HG03280 (cell line): ENCODE measurements at regions not wholly inside any gene's neighbourhood (a gene's known extent, or its start where the extent isn't known, plus 50 kb on each side); places are given as distances from the start of the nearest gene placed in this dataset.

Experiments used
- ATAC-seq: cut with Tn5 transposase; IDR thresholded peaks from one replicate; pipeline ENCODE4 v1.9.1; 2021; ENCODE audit warnings: mild to moderate bottlenecking, moderate library complexity; ENCODE audit not compliant: unreplicated experiment

DNA sequence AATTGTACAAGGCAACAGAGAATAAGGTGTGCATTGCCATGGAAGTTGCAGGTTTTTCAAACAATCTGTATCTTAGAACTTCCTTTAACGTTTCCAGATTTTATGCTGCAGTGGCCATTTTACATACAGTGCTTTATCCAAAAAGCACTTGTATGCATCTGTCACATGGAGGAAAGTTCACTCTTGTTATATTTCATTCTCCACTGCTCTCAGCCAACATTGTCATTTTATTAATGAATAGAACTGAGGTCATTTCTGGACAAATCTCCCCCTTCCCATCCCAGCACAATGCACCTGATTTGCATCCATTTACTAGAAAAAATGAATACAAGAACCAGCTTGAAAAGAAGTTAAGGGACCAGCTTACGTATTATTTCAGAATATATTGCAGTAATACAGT lies 342.0 kb downstream of the USP25 start:
- no peak for ATAC-seq

DNA sequence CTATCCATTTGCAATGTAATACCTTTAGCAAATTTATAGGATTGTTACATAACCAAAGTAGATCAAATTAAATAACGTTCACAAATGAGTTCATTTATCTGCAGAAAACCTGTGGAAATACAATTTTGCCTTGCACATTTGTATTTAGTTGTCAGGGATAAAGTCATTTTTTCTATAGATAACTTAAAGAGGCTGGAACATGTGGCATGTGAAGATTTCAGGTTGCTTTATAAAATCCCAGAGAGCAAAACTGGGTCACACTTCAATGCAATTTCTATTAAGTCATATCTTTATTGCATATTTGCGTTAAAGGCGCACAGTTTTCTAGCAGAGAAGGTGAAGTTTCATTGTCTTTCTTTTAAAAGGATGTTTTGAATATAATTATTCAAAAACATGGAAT lies 342.4 kb downstream of the USP25 start:
- ATAC-seq, result no peak

DNA sequence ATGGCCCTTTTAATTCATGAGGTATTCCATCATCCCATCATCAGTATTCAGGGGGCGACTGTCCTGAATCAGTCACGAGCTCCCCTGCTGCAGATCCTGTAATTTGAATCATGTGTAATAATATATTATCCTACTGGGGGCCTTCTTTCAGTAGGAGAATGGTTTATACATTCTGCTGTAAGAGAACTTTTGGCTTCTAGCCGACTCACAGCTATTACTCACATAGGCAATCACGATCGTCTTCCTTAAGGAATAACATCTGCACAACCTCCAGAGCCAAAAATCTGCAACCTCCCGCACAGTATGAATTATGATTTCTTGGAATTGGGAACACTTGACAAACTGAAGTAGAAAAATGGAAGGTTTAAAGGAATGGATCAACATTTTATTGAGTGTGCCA lies 343.0 kb downstream of the USP25 start:
- no peak for ATAC-seq

DNA sequence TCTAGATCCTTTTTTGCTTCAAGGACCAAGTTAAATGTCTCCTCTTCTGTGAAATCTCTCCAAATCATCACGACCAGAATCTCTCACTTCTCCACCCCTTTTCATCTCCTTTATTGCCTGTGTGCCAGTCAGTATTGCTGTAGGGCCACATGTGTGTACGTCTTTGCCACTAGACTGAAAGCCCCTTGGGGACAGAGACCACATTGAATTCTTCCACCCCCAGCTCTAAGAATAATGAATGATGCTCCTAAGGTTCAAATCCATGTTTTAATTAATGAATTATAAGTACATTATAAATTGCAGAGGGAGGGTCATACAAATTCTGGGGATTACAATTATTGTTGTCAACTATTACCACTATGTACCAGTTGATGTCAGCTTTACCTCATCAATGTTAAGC lies 343.8 kb downstream of the USP25 start:
- ATAC-seq, result no peak

DNA sequence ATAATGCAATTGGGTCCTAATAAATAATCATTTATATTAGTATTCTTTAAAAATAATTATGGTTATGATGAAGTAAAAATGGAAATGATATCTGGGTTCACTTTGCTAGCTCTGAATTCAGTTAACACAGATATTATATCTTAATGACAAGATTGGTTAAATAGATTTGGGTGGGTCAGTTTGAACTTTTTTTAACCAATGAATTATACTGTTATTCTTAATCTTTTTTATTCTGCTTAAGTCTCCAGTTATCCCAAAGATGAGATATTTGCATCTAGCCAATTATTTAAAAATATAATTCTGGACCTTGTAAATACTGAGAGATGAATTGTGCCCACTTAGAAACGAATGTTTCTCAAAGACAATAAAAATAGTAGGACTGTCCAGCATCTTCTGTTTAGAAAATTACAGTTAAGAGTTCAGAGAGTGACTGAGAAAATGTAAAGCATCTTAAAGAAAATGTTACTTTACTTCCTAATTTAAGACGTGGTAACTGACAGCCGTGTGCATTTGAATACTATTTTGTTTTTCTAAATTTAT lies 345.2 kb downstream of the USP25 start:
- no peak for ATAC-seq

DNA sequence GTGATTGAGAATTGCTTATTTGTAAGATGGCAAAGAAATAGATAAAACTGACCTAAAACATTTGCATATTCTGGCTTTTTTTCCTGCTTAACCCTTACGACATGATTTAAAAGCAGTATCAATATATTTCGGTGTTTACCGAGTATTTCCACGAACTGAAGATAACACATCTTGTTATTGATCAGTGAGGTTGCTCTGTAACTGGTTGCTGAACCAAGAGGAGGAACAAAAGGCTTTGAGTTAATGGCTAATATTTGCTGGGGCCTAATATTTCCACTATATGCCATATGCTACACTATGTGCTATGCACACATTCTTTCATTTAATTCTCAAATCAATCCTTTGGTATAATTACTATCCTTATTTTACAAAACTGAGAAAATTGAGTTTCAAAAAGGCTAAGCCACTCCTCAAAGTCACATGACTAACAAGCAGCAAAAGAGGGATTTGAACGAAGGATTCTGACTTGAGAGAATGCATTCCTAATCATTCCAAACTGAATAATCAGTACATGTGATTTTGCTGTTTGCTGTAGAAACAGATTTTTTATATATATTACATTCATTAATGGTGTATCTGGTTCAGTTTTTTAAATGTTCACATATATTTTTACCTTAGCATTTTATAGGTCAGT lies 346.0 kb downstream of the USP25 start:
- no peak for ATAC-seq

DNA sequence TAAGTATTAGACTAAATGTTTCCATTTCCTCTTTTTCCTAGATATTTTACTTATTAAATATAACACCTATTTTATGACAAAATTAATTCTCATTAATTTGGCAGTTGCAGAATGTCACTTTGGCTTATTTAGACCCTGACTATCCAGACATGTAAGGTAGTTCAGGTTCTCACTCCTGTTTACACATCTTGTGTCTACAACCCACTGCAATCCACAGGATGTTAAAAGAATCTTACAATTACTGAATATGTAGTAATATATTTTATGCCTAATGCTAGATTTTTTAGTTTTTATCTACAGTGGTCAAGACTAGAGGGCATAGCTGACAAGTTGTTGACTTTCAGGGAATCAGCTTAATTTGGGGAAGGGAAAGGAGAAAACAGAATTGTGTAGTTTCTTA lies 346.7 kb downstream of the USP25 start:
- ATAC-seq, result no peak

DNA sequence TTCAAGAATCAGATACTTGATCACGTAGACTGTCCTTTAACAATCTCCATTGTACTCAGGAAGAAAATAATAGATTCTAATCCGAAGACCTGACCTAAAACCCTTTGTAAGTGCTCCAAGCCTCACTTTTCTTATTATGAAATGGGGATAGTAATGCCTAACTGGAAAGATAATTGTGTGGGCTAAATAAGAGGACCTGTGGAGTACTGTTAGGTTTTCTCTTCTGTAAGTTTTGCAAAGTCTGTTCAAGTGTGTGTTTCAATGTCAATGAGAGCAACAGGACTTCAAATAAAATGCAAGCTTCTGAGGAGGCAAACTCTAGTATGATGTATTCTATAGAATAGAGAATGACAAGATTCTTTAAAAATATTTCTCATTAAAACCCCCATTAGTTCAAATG lies 348.6 kb downstream of the USP25 start:
- no peak for ATAC-seq

DNA sequence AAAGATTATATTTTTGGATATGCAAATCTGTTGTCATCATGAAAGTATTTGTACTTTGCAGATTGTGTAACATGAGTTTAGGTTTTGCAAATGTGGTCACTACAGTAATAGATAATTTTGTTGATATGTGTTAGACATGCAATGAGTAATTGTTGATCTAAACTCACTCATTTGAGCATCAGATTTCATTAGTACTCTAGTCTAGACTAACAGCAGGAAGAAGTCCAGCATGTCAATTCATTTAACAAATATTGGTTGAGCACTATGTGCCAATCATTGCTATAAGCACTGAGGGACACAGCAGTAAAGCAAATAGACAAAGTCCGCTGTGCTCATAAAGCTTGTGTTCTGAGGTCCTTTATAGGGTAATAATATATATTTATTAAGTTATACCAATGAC lies 350.0 kb downstream of the USP25 start:
- ATAC-seq, result no peak

DNA sequence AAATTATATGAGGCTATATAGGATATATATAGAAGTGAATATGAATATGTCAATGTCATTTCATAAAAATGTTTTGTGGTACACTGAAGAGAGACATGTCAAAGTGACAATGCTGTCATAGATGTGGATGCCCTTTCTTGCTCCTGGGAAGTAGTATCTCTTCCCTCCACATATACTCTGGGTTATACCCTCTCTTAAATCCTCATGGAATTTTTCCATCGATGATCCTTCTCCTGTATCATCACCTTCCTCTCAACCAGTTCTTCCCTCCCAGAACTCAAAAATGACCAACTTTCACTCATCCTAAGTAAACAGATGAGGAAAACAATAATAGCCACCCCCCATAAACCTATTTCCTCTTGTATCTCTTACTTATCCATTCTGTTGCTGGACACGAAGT lies 351.5 kb downstream of the USP25 start:
- no peak for ATAC-seq

DNA sequence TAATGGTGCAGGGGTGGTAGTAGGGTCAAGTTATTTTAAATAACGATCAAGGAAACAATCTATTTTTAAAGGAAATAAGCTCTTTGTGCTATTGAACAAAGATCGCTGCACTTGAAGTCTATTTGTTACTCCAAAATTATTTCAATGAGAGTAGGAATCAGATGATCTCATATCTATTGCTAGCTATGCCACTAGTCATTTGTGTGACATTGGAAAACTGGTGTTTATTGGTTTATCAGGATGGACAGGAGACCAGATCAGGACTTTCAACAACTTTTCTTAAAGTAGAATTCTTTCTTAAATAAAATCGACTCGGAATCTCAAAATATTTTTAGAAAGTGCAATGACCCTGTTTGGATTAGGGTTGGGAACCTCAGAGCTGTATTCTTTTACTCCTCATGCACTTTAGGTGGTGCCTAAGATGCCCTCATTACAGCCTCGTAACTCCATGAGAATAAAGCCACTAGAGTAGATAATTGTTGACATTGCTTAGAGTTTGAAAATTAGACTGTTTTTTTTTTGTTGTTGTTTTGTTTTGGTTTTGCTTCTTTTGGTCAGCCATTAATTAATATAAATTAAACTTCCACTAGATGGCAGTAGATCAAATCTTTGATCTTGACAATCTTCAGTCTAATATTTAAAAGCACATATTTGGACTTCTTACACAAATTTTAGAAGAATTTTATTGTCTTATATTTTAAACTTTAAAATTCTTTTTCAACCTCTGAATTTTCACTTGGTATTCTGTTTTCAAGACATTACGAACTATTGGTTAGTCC lies 352.4 kb downstream of the USP25 start:
- ATAC-seq, result peak; percentile 65

DNA sequence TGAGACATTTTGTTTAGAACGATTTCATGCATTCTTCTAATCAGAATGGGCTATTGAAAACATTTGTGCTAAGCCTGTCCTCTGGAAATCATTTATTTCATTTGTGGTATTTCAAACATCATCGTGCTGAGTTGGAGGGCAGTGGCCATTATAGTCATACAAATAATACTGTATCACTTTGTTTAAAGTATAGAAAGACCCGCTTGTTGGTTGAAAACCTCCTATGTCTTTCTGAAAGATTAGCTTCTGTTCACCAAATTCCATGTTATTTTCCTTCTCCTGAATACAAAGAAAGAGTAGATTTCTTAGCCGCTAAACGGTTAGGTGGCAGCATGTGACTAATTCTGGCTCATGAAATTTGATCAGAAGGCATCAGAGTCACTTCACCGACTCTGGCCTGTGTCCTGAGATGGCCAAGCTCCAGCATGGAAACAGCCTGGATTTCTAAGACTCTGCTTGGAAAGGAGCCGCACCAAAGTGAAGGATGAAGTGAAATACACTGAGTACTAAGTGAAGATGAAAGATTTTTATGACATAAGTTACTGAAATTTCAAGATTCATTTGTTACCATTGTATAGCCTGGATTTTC lies 355.1 kb downstream of the USP25 start:
- ATAC-seq, result no peak

DNA sequence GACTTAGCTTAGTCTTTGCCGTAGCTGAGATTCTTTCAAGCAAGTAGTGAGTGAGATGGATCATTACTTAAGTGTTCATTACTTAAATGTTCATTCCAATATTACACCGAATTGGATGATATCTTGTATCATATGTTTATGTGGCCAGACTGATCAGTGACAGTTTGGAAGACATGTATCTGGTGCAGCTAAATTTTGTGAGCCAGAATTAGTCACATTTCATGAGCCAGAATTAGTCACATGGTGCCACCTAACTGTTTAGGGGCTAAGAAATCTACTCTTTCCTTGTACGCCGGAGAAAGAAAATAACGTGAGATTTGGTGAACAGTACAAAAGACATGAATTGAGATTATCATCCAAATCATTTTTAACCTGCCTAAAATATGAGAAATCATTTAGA lies 355.6 kb downstream of the USP25 start:
- ATAC-seq, result no peak

DNA sequence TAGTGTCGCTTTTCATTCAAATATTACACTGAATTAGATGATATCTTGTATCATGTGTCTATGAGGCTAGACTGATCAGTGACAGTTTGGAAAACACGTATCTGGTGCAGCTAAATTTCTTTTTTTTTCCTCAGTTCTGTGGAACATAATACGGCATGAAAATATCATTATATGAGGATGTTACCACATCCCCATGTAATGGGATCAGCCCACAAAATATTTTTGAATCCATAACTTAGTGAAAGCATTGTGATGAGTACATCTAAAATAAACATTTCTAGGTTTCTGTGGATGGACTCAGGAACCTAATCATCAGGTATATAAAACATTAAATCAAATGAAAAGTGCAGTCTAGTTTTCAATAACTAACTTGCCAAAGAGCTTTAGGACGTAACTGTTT lies 356.3 kb downstream of the USP25 start:
- no peak for ATAC-seq

DNA sequence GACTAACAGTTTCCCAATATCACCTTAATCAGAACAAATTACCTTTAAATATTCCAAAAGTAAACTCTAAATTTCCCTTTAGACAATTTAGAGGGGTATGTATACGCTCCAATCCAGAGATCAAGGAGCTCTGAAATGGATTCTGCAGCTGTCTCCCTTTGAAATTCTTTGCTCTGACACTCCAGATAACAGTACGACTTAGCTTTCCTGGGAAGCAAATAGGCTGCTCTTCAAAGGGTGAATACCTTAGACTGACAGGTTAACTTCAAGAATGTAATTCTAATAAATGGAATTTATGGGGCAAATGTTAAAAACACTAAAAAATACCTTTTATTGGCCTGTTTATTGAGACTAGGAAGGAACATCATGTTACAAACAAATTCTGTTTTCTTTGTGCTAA lies 357.2 kb downstream of the USP25 start:
- no peak for ATAC-seq

DNA sequence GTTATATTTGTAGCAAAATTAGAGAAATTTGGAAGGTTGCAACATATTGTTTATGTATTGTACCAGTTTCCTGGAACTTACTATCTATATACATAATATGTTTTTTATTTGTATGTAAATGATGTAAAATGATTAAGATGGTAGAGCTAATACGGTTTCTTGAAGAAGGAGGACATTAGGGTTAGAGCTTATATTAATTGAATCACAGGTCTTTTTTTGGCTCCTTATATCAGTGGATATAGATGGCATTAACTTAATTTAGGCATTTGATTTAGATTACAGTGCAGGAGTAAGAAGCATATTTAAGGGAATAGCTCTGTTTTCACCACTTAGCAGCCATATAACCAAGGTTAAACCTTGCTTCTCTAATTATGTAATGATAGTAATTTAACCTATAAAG lies 357.7 kb downstream of the USP25 start:
- no peak for ATAC-seq

DNA sequence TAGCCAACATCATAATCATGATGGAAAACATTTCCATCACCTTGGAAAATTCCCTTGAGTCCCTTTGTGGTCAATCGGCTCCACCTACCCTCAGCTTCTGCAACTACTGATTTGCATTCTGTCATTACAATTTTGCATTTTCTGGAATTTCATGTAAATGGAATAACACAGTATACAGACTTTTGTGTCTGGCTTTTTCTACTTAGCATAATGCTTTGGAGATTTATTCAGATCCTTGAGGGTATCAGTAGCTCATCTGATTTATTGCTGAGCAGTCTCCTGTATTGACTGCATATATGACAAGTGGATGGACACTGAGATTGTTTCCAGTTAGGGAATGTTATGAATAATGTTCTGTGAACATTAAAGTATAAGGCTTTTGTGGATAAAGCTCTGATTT lies 358.3 kb downstream of the USP25 start:
- ATAC-seq, result no peak

DNA sequence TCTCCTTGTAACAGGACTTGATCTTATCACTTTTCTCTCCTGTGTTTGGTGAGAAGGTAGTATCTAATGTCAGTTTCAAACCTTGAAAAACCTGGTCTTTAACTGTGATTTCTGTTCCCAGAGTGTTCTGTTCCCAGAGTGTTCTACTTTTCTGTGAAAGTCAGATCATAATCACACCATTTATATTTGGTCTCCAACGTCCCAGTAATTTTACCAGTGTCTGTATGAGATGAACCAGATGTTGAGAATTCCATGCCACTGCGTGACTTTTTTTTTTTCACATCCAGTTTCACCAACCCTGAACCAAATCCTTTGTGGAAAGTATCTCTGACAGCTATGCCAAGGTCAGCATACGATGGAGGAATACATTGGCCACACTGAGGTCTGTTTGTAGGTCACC lies 365.2 kb downstream of the USP25 start:
- no peak for ATAC-seq

DNA sequence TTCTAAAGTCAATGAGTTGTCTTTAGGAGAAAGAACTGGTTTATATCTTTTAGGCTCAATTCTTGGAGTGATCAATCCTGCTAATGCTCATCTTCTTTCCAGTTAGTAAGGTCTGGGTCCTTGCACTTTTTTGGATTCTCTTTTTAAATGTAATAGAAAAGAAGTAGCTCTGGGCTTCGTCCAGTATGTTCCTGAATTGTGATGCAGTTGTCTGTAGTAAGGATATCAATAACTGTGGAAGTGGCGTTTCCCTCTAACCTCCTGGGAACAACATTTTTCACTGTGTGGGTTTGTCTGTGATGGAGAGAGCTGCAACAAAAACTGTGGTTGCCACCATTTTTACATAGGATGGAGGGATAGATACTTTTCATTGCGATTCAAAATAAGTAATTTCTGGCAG lies 367.2 kb downstream of the USP25 start:
- no peak for ATAC-seq

DNA sequence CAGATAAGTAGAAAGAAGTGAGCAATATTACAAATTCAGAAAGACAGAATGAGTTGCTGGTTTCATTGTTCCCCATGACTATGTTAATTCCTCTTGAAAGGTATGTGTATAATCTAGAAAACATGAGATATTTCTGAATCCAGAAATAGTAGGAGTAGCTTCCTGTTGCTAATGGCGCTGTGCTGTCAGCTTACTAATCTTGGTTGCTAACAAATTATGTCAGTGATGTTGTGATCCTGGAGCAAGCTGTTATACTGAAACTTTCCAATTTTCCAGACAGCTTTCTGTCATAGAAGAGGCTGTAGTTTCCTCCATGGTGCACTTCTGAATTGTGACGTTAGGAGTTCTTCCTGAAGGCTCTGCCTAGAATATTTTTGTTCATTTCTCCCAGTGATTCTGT lies 372.3 kb downstream of the USP25 start:
- ATAC-seq, result no peak

DNA sequence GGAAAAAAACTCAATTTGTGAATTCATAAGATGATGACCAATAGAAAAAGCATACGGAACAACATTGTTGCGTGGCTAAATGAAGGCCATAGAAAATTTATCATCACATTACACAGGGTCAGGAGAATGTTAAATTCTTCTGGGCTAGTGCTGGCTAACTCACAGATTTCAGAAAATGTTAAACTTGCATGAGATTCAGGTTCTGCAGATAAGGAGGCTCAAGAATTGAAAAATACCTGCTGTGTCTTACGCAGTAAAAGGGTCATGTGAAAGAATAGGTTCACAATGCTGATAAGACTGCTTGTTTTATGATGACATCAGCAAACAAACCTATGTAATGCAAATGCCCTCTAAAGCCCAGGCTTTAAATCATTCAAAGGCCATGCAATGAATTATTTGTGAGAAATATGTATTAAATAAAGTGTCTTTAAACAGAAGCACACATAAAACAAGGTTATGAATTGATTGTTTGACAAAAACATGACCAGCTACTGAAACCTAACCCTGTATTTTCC lies 378.8 kb downstream of the USP25 start:
- ATAC-seq, result no peak
